Activated T-helper 1 cell treated with anti-CD3 and anti-CD28 coated beads, Interleukin-12 subunit alpha, Interleukin-12 subunit beta, Interleukin-2, Interleukin-4 antibody, amounts not matched to agents 30 ng/mL and 10 ng/mL and 1 ng/mL, durations not matched to agents 14 hours and 24 hours and 36 hours (primary cell): ENCODE measurements at regions not wholly inside any gene's neighbourhood (a gene's known extent, or its start where the extent isn't known, plus 50 kb on each side); places are given as distances from the start of the nearest gene placed in this dataset.
A peak's percentile ranks its signal among the peaks of the same experiment; 100 is the strongest.
"Not testable (repeated sequence)": the region's sequence is repeated elsewhere in the genome, so short reads cannot be mapped to it uniquely, and the experiment has no call there.

Experiments used
- DNase-seq: peaks from one replicate; pipeline ENCODE4 v3.0.0; 2021; ENCODE audit warnings: low spot score
- H3K27ac Mint-ChIP-seq: one replicate; pipeline ENCODE4 v1.8.0; 2021; ENCODE audit warnings: mild to moderate bottlenecking, mixed read lengths
- H3K27me3 Mint-ChIP-seq: one replicate; pipeline ENCODE4 v1.8.0; 2022; ENCODE audit warnings: mild to moderate bottlenecking, moderate library complexity, mixed read lengths; ENCODE audit not compliant: insufficient read depth
- H3K36me3 Mint-ChIP-seq: one replicate; pipeline ENCODE4 v1.8.0; 2021; ENCODE audit warnings: low read depth, mixed read lengths
- H3K4me1 Mint-ChIP-seq: one replicate; pipeline ENCODE4 v1.8.0; 2021; ENCODE audit warnings: low read depth, mixed read lengths
- H3K4me3 Mint-ChIP-seq: one replicate; pipeline ENCODE4 v1.8.0; 2021; ENCODE audit warnings: mild to moderate bottlenecking, moderate library complexity, mixed read lengths
- H3K9me3 Mint-ChIP-seq: one replicate; pipeline ENCODE4 v1.8.0; 2021; ENCODE audit warnings: mixed read lengths
- intact Hi-C: fragments of 100-400 bp; cut with micrococcal nuclease; formaldehyde crosslinking; loops from one replicate; pipeline ENCODE4 v1.15.1; 2024

- no peaks in the 10 kb centered on the region for H3K4me1 Mint-ChIP-seq
- no peak for DNase-seq
- H3K27me3 Mint-ChIP-seq = no peaks in the 10 kb centered on the region
- no peak overlapping the region for H3K4me3 Mint-ChIP-seq
- no peaks in the 10 kb centered on the region for H3K36me3 Mint-ChIP-seq
- no peak overlapping the region for H3K27ac Mint-ChIP-seq
- H3K9me3 Mint-ChIP-seq = no peaks in the 10 kb centered on the region
- intact Hi-C loops = loop anchor here (10.0 kb wide), 1 partner anchor 201 kb away; no protein-coding TSS in a partner anchor
These were observed 238.8 kb downstream of the RNF152 start for GRCh38 chr18:61653823-61654551.

GRCh38 chr18:61651880-61652268, 240.9 kb downstream of the RNF152 start:
- no peaks in the 10 kb centered on the region for H3K4me1 Mint-ChIP-seq
- intact Hi-C loops = loop anchor here (10.0 kb wide), 1 partner anchor 203 kb away; no protein-coding TSS in a partner anchor

GRCh38 chr18:61651145-61651879, 241.5 kb downstream of the RNF152 start:
- Mint-ChIP-seq H3K4me1 (no peaks in the 10 kb centered on the region), H3K36me3 (no peaks in the 10 kb centered on the region), H3K9me3 (no peaks in the 10 kb centered on the region), H3K27ac (no peak overlapping the region), H3K27me3 (peaks cover 1% of the 10 kb centered on the region), H3K4me3 (no peak overlapping the region)
- DNase-seq = no peak
- intact Hi-C loops = loop anchor here (10.0 kb wide), 1 partner anchor 203 kb away; no protein-coding TSS in a partner anchor

More at GRCh38 chr18:61651880-61652268, 240.9 kb downstream of the RNF152 start:
- Mint-ChIP-seq H3K9me3 (no peaks in the 10 kb centered on the region), H3K4me3 (no peak overlapping the region), H3K27me3 (no peaks in the 10 kb centered on the region), H3K36me3 (no peaks in the 10 kb centered on the region), H3K27ac (no peak overlapping the region)
- no peak for DNase-seq

- DNase-seq = no peak
- Mint-ChIP-seq H3K4me1 (no peaks in the 10 kb centered on the region), H3K27ac (no peak overlapping the region), H3K4me3 (no peak overlapping the region), H3K36me3 (no peaks in the 10 kb centered on the region), H3K27me3 (peaks cover 9% of the 10 kb centered on the region), H3K9me3 (no peaks in the 10 kb centered on the region)
- intact Hi-C loops = no loop called here
These were observed 248.7 kb downstream of the RNF152 start for GRCh38 chr18:61643884-61644647.

- H3K9me3 Mint-ChIP-seq = no peaks in the 10 kb centered on the region
- intact Hi-C loops = loop anchor here (5.0 kb wide), 1 partner anchor 252 kb away; the partner anchor contains the start of gene RNF152
- no peak for DNase-seq
- H3K4me1 Mint-ChIP-seq = no peaks in the 10 kb centered on the region
- no peak overlapping the region for H3K4me3 Mint-ChIP-seq
- H3K36me3 Mint-ChIP-seq = no peaks in the 10 kb centered on the region
- no peak overlapping the region for H3K27ac Mint-ChIP-seq
- peaks cover 7% of the 10 kb centered on the region for H3K27me3 Mint-ChIP-seq
These were observed 252.9 kb downstream of the RNF152 start for GRCh38 chr18:61639886-61640285.

GRCh38 chr18:61637905-61638595, 254.8 kb downstream of the RNF152 start:
- no peak overlapping the region for H3K27ac Mint-ChIP-seq
- no peaks in the 10 kb centered on the region for H3K4me1 Mint-ChIP-seq
- no peak for DNase-seq
- H3K36me3 Mint-ChIP-seq = no peaks in the 10 kb centered on the region
- H3K4me3 Mint-ChIP-seq = no peak overlapping the region
- intact Hi-C loops = loop anchor here (5.0 kb wide), 1 partner anchor 254 kb away; the partner anchor contains the start of gene RNF152
- H3K27me3 Mint-ChIP-seq = peaks cover 6% of the 10 kb centered on the region
- H3K9me3 Mint-ChIP-seq = no peaks in the 10 kb centered on the region

GRCh38 chr18:61637319-61637718, 255.5 kb downstream of the RNF152 start:
- Mint-ChIP-seq H3K36me3 (no peaks in the 10 kb centered on the region), H3K27ac (no peak overlapping the region), H3K4me1 (no peaks in the 10 kb centered on the region), H3K9me3 (no peaks in the 10 kb centered on the region), H3K27me3 (peaks cover 6% of the 10 kb centered on the region), H3K4me3 (no peak overlapping the region)
- intact Hi-C loops = loop anchor here (5.0 kb wide), 1 partner anchor 255 kb away; the partner anchor contains the start of gene RNF152
- no peak for DNase-seq

- no peaks in the 10 kb centered on the region for H3K4me1 Mint-ChIP-seq
- intact Hi-C loops = loop anchor here (1.0 to 5.0 kb wide), 2 partner anchors 256 to 495 kb away; partner anchors contain the start of gene RNF152
- H3K9me3 Mint-ChIP-seq = no peaks in the 10 kb centered on the region
- no peak overlapping the region for H3K4me3 Mint-ChIP-seq
- H3K27ac Mint-ChIP-seq = no peak overlapping the region
- peaks cover 6% of the 10 kb centered on the region for H3K27me3 Mint-ChIP-seq
- DNase-seq = peak; percentile 6
- no peaks in the 10 kb centered on the region for H3K36me3 Mint-ChIP-seq
These were observed 256.8 kb downstream of the RNF152 start for GRCh38 chr18:61635901-61636528.

- H3K4me1 Mint-ChIP-seq = no peaks in the 10 kb centered on the region
- no peak for DNase-seq
- intact Hi-C loops = no loop called here
- no peaks in the 10 kb centered on the region for H3K9me3 Mint-ChIP-seq
- peaks cover 10% of the 10 kb centered on the region for H3K27me3 Mint-ChIP-seq
- H3K36me3 Mint-ChIP-seq = no peaks in the 10 kb centered on the region
- no peak overlapping the region for H3K4me3 Mint-ChIP-seq
- no peak overlapping the region for H3K27ac Mint-ChIP-seq
These were observed 264.7 kb downstream of the RNF152 start for GRCh38 chr18:61628085-61628484.

- H3K27ac Mint-ChIP-seq, DNase-seq, H3K9me3 Mint-ChIP-seq, H3K4me3 Mint-ChIP-seq, intact Hi-C loops, H3K4me1 Mint-ChIP-seq, H3K36me3 Mint-ChIP-seq: not testable (repeated sequence)
- H3K27me3 Mint-ChIP-seq = peaks cover 11% of the 10 kb centered on the region
These were observed 268.2 kb downstream of the RNF152 start for GRCh38 chr18:61624631-61625030.

GRCh38 chr18:61619783-61620182, 273.0 kb downstream of the RNF152 start:
- H3K36me3 Mint-ChIP-seq = no peaks in the 10 kb centered on the region
- DNase-seq = no peak
- no peak overlapping the region for H3K4me3 Mint-ChIP-seq
- peaks cover 3% of the 10 kb centered on the region for H3K27me3 Mint-ChIP-seq
- intact Hi-C loops = no loop called here
- H3K27ac Mint-ChIP-seq = no peak overlapping the region
- H3K9me3 Mint-ChIP-seq = no peaks in the 10 kb centered on the region
- no peaks in the 10 kb centered on the region for H3K4me1 Mint-ChIP-seq

- no peak overlapping the region for H3K4me3 Mint-ChIP-seq
- no peak for DNase-seq
- no peaks in the 10 kb centered on the region for H3K4me1 Mint-ChIP-seq
- H3K9me3 Mint-ChIP-seq = no peaks in the 10 kb centered on the region
- intact Hi-C loops = no loop called here
- no peaks in the 10 kb centered on the region for H3K36me3 Mint-ChIP-seq
- H3K27ac Mint-ChIP-seq = no peak overlapping the region
- H3K27me3 Mint-ChIP-seq = peaks cover 1% of the 10 kb centered on the region
These were observed 274.0 kb downstream of the RNF152 start for GRCh38 chr18:61618816-61619215.
